ENCODE measurements at regions not wholly inside any gene's neighbourhood (a gene's known extent, or its start where the extent isn't known, plus 50 kb on each side); places are given as distances from the start of the nearest gene placed in this dataset.
"Not testable (repeated sequence)": the region's sequence is repeated elsewhere in the genome, so short reads cannot be mapped to it uniquely, and the experiment has no call there.

GRCh38 chr7:79604841-79605240 is 151.4 kb upstream of the MAGI2 start:
- H3K27me3 ChIP-seq (ENCODE audit: insufficient read depth, low read depth): no peaks in the 10 kb centered on the region
- no peaks in the 10 kb centered on the region; the same call in 1 of the 2 replicates for H3K9me2 ChIP-seq (ENCODE audit: insufficient read depth)
- no peak overlapping the region for H3K27ac ChIP-seq
- no peak overlapping the region for H3K4me2 ChIP-seq
- no peaks in the 10 kb centered on the region for H3K9me3 ChIP-seq (ENCODE audit: insufficient read depth, low read depth)
- CTCF ChIA-PET: interaction anchor here (0.7 kb wide), 1 partner anchor 430 kb away, joined by 7 read pairs; no protein-coding TSS in a partner anchor
- DNase-seq: no peak
- no peaks in the 10 kb centered on the region for H3K36me3 ChIP-seq (ENCODE audit: low read depth)
- H4K20me1 ChIP-seq (ENCODE audit: insufficient read depth): no peaks in the 10 kb centered on the region
- POLR2A ChIA-PET (ENCODE audit: unreplicated experiment): no interaction called here
- BruUV-seq (replicated peaks): no TSS peak
- H3K4me1 ChIP-seq (replicated peaks; ENCODE audit: insufficient read depth): no peaks in the 10 kb centered on the region
- no peaks in the 10 kb centered on the region for H3F3A ChIP-seq (ENCODE audit: insufficient read depth, low read depth)
- no peak overlapping the region for H3K4me3 ChIP-seq
- intact Hi-C loops (cut with micrococcal nuclease; ENCODE audit: unreplicated experiment): no loop called here
- H2AFZ ChIP-seq: no peak overlapping the region
- no peak for TF ChIP-seq EZH2 (IDR thresholded peaks at IDR 0.05; ENCODE audit: low read depth)
- TF ChIP-seq, protein P1, sequence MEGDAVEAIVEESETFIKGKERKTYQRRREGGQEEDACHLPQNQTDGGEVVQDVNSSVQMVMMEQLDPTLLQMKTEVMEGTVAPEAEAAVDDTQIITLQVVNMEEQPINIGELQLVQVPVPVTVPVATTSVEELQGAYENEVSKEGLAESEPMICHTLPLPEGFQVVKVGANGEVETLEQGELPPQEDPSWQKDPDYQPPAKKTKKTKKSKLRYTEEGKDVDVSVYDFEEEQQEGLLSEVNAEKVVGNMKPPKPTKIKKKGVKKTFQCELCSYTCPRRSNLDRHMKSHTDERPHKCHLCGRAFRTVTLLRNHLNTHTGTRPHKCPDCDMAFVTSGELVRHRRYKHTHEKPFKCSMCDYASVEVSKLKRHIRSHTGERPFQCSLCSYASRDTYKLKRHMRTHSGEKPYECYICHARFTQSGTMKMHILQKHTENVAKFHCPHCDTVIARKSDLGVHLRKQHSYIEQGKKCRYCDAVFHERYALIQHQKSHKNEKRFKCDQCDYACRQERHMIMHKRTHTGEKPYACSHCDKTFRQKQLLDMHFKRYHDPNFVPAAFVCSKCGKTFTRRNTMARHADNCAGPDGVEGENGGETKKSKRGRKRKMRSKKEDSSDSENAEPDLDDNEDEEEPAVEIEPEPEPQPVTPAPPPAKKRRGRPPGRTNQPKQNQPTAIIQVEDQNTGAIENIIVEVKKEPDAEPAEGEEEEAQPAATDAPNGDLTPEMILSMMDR (conservative IDR thresholded peaks at IDR 0.05): no peak
- H3K79me2 ChIP-seq (ENCODE audit: low read depth): no peaks in the 10 kb centered on the region

DNA sequence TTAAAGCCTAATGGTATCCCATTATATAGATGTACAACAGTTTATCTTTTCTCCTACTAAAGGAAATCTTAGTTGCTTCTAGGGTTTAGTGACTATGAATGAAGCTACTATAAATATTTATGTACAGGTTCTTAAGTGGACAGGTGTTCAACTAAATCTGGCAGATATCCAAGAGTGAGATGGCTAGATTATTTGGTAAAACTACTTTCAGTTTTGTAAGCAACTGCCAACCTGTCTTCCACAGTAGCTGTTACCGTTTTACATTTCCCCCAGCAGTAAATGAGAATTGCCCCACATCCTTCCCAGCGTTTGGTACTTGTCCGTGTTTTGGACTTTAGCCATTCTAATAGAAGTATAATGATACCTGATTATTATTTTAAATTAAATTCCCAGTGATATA is 144.9 kb upstream of the MAGI2 start:
- Histone ChIP-seq H3K4me1 (replicated peaks; ENCODE audit: insufficient read depth) (no peaks in the 10 kb centered on the region), H3K36me3 (ENCODE audit: low read depth) (no peaks in the 10 kb centered on the region), H4K20me1 (ENCODE audit: insufficient read depth) (no peaks in the 10 kb centered on the region), H3K9me2 (ENCODE audit: insufficient read depth) (peaks cover 4% of the 10 kb centered on the region), H2AFZ (no peak overlapping the region), H3K27me3 (ENCODE audit: insufficient read depth, low read depth) (no peaks in the 10 kb centered on the region), H3K9me3 (ENCODE audit: insufficient read depth, low read depth) (no peaks in the 10 kb centered on the region), H3K4me2 (no peak overlapping the region), H3F3A (ENCODE audit: insufficient read depth, low read depth) (no peaks in the 10 kb centered on the region), H3K4me3 (no peak overlapping the region), H3K27ac (no peak overlapping the region), H3K79me2 (ENCODE audit: low read depth) (no peaks in the 10 kb centered on the region)
- intact Hi-C loops (cut with micrococcal nuclease; ENCODE audit: unreplicated experiment): loop anchor here (5.0 kb wide), 1 partner anchor 301 kb away; no protein-coding TSS in a partner anchor
- no peak for TF ChIP-seq EZH2 (IDR thresholded peaks at IDR 0.05; ENCODE audit: low read depth)
- TF ChIP-seq, protein P1 (conservative IDR thresholded peaks at IDR 0.05): no peak
- CTCF ChIA-PET: no interaction called here
- POLR2A ChIA-PET (ENCODE audit: unreplicated experiment): no interaction called here
- BruUV-seq (replicated peaks): no TSS peak
- DNase-seq: no peak

DNA sequence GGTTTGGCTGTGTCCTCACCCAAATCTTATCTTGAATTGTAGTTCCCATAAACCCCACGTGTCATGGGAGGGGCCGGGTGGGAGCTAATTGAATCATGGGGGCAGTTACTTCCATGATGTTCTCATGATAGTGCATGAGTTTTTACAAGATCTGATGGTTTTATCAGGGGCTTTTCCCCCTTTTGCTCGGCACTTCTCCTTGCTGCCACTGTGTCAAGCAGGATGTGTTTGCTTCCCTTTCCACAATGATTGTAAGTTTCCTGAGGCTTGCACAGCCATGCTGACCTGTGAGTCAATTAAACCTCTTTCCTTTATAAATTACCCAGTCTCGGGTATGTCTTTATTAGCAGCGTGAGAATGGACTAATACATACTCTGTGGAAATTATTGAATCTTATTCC is 141.2 kb upstream of the MAGI2 start:
- H3K36me3 ChIP-seq (ENCODE audit: low read depth); CTCF ChIA-PET; H3K4me3 ChIP-seq; H3K4me1 ChIP-seq (replicated peaks; ENCODE audit: insufficient read depth); H2AFZ ChIP-seq; H4K20me1 ChIP-seq (ENCODE audit: insufficient read depth); H3K79me2 ChIP-seq (ENCODE audit: low read depth); BruUV-seq (replicated peaks); DNase-seq; H3K4me2 ChIP-seq; H3K9me3 ChIP-seq (ENCODE audit: insufficient read depth, low read depth); H3K9me2 ChIP-seq (ENCODE audit: insufficient read depth); H3F3A ChIP-seq (ENCODE audit: insufficient read depth, low read depth); H3K27me3 ChIP-seq (ENCODE audit: insufficient read depth, low read depth); H3K27ac ChIP-seq: not testable (repeated sequence)
- intact Hi-C loops (cut with micrococcal nuclease; ENCODE audit: unreplicated experiment): loop anchor here (5.0 kb wide), 1 partner anchor 297 kb away; no protein-coding TSS in a partner anchor
- POLR2A ChIA-PET (ENCODE audit: unreplicated experiment): interaction anchor here (0.6 kb wide), 1 partner anchor 249 kb away, joined by 6 read pairs; no protein-coding TSS in a partner anchor

- Histone ChIP-seq H3K27ac (no peak overlapping the region), H4K20me1 (ENCODE audit: insufficient read depth) (no peaks in the 10 kb centered on the region), H3K4me3 (no peak overlapping the region), H3K36me3 (ENCODE audit: low read depth) (no peaks in the 10 kb centered on the region), H3K9me3 (ENCODE audit: insufficient read depth, low read depth) (no peaks in the 10 kb centered on the region), H2AFZ (no peak overlapping the region), H3K79me2 (ENCODE audit: low read depth) (no peaks in the 10 kb centered on the region), H3F3A (ENCODE audit: insufficient read depth, low read depth) (no peaks in the 10 kb centered on the region), H3K4me1 (replicated peaks; ENCODE audit: insufficient read depth) (no peaks in the 10 kb centered on the region), H3K27me3 (ENCODE audit: insufficient read depth, low read depth) (no peaks in the 10 kb centered on the region), H3K4me2 (no peak overlapping the region), H3K9me2 (ENCODE audit: insufficient read depth) (peaks cover 2% of the 10 kb centered on the region; the same call in 1 of the 2 replicates)
- intact Hi-C loops (cut with micrococcal nuclease; ENCODE audit: unreplicated experiment): no loop called here
- no peak for DNase-seq
- CTCF ChIA-PET: interaction anchor here (0.6 kb wide), 1 partner anchor 38 kb away, joined by 3 read pairs; no protein-coding TSS in a partner anchor
- POLR2A ChIA-PET (ENCODE audit: unreplicated experiment): no interaction called here
- TF ChIP-seq, protein P1 (conservative IDR thresholded peaks at IDR 0.05): no peak
- TF ChIP-seq EZH2 (IDR thresholded peaks at IDR 0.05; ENCODE audit: low read depth): no peak
- BruUV-seq (replicated peaks): no TSS peak
Measured at GRCh38 chr7:79593866-79594301, 140.4 kb upstream of the MAGI2 start.
